T-helper 9 cell (primary cell): ENCODE measurements at regions not wholly inside any gene's neighbourhood (a gene's known extent, or its start where the extent isn't known, plus 50 kb on each side); places are given as distances from the start of the nearest gene placed in this dataset.

Experiments
- DNase-seq: peaks from one replicate; pipeline ENCODE4 v3.0.0-alpha.2; 2020

DNA sequence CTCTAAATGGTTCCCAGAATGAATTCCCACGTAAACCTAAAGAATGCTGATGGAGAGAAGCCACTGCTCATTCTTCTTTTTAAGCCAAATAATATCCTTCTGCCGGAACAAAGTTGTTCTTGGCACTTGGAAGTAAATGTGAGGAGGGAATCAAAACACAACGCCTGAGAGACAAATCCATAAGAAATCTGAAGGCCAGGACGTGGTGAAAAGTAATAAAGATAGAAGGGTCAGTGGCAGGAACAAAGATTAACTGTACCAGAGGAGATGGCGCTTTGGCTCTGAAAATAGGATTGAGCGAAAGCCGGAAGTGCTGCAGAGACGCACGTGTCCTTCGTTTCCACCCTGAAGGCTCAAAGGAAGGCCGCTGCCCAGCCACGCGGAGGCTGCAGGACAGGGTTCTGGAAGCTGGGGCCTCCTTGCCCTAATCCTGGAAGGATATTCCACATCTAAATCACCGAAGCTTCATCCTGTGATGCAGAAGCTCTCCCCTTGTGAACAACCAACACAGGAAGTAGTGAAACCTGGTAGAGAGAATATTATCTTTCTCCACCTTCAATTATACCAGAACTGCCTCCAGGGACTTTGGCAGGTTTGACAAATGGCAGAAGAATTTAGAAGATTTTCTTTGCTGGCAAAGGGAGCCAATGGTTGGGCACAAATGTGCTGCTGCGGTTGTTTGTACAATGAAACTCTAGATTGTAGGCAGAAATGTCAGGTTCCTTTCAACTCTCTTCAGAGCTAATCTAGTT, 214.6 kb upstream of the SERP2 start:
- DNase-seq, result no peak

DNA sequence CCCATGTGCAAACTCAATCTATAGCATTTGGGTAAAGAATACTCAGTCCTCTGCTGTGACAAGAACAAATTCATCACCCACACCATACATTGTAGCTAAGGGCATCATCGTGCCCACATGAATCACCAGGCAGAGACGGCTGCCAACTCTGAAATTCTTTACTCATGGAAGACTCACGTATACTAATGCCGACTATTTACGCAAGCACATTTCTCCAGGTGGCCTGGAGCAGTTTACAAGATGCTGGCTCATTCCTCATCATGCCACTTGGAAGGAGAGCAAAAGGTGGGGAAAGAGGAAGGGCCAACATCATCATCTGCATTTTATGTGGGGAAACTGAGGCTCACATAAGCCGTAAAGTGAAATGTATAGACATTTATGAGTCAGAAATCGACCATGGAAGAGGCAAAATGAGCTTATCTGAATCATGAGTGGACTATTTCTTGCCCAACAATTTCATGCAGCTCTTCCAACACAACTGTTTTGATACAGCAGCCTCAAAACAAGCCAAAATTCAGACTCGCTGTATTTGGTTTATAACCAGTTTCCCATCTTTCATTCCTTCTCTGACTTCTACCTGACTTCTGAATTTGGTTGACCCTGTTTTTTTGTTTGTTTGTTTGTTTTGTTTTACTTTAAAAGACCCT, 213.9 kb upstream of the SERP2 start:
- DNase-seq, result no peak

DNA sequence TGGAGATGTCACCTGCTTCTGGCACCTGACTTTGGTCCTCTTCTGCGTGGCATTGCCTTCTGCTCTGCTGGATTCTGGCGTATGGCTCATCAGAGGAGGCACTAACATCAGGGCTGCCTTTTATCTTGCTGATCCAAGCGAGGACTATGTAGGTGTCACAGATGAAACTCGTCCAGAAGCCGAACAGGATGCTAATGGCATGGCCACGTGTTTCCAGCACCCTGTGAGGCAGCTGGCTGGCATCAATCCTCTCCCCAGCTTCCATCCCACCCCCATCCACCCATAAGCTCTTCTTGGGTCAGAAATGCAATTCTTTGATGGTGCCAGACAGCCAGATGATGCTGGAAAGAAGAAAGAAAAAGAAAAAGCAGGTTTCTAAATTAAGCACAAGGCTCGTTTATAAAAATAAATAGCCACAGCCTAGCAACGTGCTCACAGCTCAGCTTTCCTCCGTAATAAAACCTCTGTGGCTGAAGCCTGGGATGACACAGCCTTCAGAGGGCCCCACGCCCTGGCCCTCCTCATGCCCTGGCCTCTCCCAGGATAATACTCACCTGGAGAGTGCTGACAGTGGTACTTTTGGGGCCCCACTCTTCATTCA, 212.9 kb upstream of the SERP2 start:
- DNase-seq, result no peak

DNA sequence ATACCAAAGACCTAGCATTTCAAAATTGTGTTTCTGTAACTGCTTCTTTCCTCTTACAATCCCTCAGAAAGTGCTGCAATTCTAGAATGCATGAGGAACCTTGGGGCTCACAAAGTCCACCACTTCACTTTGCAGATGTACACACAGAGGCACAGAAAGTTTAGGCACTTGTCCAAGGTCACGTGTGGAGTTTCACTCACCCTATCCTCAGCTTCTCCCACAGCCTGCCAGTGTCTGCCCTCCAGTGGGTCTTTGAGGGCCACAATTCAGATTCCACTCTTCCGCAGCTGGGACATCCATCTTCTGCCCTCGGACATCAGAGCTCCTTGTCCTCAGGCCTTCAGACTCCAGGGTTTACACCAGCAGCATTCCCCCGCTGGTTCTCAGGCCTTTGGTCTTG, 210.5 kb upstream of the SERP2 start:
- DNase-seq, result no peak

DNA sequence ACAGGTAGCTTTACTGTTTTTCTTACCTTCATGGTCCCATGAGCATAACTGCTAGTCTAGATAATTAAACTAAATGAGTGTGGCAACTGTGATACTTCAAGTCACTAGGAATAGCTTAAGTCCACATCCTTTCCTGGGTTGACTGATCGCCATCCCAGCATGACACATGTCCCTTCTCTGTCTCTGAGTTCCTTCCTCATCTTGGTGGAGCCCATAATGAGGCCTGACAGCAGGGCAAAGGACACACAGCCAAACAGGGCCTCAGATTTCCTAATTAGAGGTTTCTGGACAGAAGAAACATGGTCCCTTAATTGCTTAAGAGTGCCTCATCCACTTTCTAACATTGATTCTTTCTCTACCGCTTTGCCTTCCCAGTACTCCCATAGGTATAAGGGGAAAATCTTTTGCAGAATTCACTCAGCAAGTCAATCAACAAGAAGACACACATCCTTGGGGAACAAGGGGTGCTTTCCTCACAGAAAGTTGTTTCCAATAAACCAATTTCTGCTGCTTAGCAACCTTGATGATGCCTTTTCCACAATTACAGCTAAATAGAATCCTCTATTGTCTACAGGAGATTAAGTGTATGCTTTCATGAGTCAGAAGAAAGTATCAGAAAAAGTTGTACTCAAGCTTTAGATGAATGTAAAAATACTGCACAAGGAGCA, 208.3 kb upstream of the SERP2 start:
- DNase-seq, result no peak

DNA sequence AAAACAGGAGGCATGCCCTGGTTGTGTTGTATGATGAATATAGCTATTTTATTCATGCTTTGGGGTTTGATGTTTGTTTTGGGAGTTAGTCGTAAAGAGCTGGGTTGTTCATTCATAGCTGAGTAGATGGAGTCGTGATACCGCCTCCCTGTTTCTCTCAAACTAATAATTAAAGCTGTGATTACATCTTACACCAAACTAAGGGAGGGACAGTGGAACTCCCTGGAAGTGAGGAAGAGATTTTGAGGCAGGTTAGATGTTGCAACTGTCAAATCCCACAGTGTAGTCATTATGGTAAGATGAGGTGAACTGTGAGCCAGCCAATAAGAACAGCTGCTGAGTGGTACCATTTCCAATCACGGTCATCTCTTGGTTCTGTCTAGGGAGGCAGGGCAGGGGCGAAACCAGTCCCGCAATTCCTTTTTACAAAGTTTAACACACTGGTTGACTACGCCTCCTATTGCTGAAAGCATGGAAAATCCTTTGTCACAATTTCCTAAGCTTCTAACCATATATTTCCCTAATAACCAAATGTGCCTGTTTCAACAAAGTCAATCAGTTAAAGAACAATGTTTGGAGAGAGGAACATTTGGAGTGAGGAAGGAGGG, 207.6 kb upstream of the SERP2 start:
- no peak for DNase-seq

DNA sequence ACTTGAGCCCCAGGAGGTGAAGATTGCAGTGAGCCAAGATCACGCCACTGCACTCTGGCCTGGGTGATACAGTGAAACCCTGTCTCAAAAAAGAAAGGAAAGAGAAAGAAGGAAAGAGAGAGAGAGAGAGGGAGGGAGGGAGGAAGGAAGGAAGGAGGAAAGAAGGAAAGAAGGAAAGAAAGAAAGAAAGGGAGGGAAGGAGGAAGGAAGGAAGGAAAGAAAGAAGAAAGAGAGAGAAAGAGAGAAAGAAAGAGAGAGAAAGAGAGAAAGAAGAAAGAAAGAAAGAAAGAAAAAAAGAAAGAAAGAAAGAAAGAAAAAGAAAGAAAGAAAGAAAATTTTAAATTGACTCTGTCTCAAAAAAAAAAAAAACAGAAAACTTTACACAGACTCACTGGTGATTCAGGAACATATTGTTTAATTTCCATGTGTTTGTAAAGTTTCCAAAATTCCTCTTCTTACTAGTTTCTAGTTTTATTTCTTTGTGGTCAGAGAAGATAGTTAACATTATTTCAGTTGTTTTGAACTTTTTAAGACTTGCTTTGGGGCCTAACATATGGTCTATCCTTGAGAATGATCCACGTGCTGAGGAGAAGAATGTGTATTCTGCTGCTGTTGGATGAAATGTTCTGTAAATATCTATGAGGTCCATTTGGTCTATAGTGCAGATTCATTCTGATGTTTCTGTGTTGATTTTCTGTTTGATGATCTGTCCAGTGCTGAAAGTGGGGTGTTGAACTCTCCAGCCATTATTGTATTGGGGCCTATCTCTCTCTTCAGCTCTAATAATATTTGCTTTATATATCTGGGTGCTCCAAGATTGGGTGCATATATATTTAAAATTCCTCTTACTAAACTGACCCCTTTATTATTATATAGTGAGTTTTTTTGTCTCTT, 204.4 kb upstream of the SERP2 start:
- DNase-seq, result no peak

DNA sequence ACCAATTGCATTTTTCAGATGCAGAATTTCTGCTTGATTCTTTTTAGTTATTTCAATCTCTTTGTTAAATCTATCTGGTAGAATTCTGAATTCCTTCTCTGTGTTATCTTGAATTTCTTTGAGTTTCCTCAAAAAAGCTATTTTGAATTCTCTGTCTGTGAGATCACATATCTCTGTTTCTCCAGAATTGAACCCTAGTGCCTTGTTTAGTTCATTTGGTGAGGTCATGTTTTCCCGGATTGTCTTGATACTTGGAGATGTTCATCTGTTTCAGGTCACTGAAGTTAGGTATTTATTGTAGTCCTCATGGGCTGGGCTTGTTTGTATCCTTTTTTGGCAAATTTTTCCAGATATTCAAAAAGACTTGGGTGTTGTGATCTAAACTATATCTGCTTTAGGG, 202.9 kb upstream of the SERP2 start:
- DNase-seq, result no peak

DNA sequence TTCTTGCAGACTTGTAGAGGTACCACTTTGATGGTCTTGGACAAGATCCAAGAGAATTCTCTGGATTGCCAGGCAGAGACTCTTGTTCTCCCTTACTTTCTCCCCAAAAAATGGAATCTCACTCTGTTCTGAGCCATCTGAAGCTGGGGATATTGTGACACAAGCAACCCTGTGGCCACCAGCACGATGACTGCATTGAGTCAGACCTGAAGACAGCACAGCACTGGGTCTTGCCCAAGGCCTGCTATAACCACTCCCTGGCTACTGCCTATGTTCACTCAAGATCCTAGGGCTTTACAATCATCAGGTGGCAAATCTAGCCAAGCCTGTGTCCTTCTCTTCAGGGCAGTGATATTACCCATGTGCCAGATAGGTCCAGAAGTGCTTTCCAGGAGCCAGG, 202.5 kb upstream of the SERP2 start:
- no peak for DNase-seq

DNA sequence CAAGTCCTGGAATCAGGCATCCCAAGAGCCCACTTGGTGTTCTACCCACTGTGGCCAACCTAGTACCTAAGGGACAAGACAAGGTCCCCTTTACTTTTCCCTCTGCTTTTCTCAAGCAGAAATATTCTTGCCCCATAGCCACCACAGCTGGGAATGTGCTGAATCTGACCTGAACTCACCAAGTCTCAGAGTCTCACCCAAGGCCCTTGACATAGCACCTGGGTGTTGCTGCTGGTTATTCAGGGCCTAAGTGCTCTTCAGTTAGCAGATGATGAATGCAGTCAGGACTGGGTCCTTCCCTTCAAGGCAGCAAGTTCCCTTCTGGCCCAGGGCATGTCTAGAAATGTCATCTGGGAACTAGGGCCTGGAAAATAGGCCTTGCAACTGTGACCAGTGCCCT, 201.8 kb upstream of the SERP2 start:
- no peak for DNase-seq

DNA sequence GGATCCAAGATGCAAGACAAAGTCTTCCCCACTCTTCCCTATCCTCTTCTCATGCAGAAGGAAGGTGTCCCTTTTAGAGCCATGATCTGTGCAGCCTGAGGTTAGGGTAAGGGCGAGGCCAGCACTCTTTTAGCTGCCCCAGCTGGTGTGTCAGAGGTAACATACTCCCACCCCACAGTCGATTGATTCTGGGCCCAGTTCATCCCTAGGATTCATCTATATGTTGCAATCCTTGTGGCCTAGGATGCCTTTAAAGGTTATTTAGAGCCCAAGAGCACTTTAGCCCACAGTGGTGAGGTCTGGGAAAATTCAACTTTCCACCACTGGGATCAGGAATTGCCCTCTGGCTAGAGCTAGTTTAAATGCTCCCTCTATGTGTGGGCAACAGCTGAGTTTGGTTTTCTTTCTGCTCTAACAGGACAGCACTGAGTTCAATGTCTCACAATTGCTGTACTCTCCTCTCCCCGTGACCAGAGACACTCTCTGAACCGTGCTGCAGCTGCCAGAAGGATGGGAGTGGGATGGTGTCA, 201.3 kb upstream of the SERP2 start:
- DNase-seq, result no peak

DNA sequence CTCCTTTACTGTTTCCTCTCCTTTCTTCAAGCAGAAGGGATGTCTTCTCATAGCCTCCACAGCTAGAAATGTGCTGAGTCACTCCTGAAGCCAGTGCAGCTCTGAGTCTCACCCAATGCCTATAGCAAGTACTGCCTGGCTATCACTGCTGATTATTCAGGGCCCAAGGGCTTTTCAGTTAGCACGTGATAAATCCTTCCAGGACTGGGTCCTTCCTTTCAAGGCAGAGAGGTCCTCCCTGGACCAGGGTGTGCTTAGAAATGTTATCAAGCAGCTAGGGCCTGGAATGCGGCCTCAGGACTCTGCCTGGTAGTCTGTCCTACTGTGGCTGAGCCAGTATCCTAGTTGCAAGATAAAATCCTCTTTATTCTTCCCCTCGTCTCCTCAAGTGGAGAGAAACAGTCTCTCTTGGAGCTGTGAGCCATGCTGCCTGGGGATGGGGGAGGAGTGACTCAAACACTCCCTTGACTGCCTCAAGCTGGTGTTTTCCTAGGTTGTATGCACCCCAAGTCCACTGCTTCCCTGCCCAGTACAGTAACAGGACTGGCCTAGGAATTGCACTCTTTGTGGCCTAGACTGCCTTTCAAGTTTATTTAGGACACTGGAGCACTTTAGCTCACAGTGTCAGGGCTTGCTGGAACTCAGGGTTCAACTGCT, 198.7 kb upstream of the SERP2 start:
- no peak for DNase-seq

DNA sequence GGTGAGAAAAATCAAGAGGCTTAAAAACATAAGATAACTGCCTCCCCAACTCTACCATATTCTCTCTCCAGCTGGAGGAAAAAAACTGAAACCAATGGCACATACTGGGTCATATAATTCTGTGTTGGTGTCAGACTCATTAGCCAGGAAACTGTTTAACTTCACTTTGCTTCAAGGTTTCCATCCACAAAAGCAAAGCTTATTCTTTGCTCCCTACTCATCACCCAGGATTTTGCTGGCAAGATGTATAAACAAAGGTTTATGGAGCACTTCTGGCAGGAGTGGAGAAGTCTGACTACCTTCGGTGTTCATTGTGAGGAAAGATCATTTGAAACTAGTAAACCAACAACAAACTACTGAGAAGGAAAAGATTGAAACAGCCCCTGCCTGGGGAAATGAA, 197.5 kb upstream of the SERP2 start:
- no peak for DNase-seq

DNA sequence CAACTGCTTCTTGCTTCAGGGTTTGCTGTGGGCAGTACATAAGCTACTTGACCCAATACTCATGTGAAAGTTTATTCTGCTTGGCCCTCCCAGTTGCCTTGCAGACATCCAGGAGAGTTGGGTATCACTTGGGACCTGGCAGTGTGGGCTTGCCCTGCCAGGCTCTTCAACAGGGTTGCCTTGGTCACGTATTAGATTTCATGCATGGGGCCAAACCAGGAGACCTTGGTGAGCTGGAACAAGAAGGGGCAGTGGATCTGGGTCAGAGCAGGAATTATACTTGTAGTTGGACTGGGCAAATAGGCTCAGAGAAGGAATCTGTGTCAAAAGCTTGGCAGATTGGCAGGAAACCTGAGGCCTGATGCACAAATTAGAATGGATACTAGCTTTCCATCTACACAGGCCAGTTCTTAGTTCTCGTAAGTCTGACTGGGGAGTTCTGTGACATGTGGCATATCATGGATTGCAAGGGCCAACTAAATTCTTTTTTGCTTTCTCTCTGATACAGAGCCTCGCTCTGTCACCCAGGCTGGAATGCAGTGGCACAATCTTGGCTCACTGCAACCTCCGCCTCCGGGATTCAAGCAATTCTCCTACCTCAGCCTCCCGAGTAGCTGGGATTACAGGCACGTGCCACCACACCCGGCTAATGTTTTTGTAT, 192.6 kb upstream of the SERP2 start:
- DNase-seq, result no peak

DNA sequence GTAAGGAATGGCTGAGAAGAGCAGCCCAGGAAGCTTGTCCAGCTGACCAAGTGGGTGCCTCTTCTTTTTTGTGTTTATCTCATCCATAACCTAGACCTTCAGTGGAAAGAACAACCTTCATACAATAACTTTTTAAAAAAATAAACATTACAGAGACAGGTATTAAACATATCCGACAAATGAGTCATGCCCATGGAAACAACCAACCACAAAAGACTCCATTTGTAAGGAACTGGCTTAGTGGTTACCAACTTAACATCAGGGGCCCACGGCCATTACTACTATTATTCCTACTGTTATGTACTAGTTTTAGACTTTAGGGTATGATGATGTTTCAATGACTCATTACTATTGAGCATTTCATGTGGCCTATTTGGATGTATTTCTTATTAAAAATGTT, 191.7 kb upstream of the SERP2 start:
- no peak for DNase-seq

DNA sequence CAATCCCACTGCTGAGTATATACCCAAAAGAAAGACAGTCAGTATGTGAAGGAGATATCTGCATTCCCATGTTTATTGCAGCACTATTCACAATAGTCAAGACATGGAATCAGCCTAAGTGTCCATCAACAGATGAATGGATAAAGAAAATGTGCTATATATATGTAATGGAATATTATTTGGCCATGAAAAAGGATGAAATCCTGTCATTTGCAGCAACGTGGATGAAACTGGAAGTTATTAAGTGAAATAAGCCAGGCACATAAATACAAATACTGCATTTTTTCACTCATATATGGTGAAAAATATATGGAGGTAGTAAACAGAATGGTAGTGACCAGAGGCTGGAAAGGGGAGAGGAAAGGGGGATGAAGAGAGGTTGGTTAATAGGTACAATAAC, 188.9 kb upstream of the SERP2 start:
- DNase-seq, result no peak

DNA sequence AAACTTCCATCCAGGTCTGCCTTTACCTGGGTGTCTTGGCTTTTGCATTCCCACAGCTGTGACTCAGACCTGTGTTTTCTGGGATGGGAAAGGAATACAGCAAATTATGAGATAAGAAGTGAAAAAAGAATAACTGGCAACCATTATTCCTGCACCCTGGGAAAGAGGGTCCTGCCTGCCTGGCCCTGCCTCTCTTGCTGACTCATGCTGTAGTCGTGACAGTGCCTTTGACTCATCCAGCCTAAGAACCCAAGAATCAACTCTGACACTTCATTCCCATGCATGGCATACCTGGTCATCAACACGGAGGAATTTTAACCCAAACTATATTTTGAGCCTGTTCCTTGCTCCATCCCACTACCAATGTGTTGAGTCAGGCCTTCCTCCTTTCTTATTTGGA, 185.4 kb upstream of the SERP2 start:
- DNase-seq, result no peak

DNA sequence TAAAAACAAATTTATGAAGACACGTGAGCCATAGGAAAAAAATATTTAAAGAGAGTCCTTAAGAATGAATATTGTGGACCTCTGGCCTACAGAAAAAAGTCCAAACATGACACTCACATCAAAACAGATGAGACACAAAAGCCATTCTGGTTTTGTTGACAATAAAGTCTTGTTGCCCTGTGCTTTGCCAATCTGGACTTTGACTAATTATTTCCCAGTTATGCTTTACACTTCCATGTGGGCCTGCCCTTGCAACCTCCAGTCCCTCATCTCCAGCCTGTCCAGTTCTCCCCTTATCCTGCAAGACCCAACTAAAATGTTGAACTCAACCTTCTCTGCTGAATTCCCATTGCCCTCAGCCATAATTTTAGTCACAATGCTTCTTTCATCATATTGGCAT, 184.5 kb upstream of the SERP2 start:
- DNase-seq, result no peak

DNA sequence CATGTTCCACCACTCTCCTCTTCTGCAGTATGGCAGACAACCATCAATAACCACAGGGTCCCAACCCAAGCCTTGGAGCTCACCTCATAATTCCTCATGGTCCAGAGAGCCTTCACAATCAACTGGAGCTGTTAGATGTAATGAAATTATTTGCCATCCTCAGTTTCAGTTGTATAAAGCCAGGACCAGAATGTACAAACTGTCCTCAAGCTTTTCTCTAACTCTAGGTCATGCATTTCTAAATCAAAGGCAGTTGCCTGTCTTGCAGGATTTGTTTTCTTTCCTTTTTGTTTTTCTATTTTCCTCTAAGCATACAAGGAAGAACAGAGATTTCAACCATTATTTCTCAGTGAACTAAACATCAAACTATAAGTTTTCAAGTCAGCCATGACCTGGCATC, 182.5 kb upstream of the SERP2 start:
- no peak for DNase-seq

DNA sequence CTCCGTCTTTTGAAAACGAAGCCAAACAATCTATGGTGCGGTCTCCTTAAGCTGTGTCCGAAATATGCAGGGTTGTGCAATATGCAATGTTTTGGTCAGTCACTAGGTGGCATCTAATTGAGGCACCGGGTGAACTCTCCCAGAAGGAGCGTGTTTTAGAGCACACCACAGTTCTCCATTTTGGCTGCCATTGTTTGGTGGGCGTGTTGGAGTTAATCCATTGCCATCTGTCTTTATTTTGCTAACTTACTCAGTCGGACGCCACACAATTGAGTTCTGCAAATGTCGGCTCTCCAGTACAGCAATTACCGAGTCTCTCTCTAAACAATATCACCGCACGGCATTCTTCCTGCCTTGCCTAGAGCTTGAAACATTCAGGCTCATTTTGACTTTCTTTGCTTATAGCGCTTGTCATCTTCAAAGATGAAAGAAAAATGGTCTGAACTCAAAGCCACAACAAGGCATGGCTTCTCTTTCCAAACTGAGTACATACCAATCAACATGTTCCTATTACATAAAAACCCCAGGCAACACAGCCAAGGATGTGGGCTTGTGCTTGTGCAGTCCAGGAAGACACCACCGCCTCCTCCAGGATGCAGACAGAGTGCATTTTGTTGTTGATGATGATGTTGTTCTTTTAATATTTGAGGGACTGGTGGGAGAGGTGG, 182.0 kb upstream of the SERP2 start:
- peak; percentile 6 for DNase-seq
